GM23248 (cell line): ENCODE measurements at regions not wholly inside any gene's neighbourhood (a gene's known extent, or its start where the extent isn't known, plus 50 kb on each side); places are given as distances from the start of the nearest gene placed in this dataset.

Source experiments
- EZH2 ChIP-seq: fragments of 200-600 bp; sonication (generic); IDR thresholded peaks from 2 replicates; pipeline ENCODE4 v1.6.1; 2018; ENCODE audit warnings: antibody characterized with exemption, mild to moderate bottlenecking; ENCODE audit not compliant: insufficient read depth, poor library complexity, severe bottlenecking
- EZH2phosphoT487 ChIP-seq: fragments of 200-600 bp; sonication (generic); IDR thresholded peaks from 2 replicates; pipeline ENCODE4 v1.6.1; 2018; ENCODE audit warnings: antibody characterized with exemption, moderate library complexity, mild to moderate bottlenecking, low read depth; ENCODE audit not compliant: insufficient read depth

- TF ChIP-seq EZH2 (no peak), EZH2phosphoT487 (no peak)
Measured at GRCh38 chr16:79839466-79840341, 239.2 kb upstream of the MAF start.
